ENCODE measurements at regions not wholly inside any gene's neighbourhood (a gene's known extent, or its start where the extent isn't known, plus 50 kb on each side); places are given as distances from the start of the nearest gene placed in this dataset.

GRCh38 chr7:68748934-68749900, 849.1 kb upstream of the AUTS2 start:
- no peaks in the 10 kb centered on the region for H3K4me1 ChIP-seq
- H3K36me3 ChIP-seq, result no peaks in the 10 kb centered on the region
- intact Hi-C loops (cut with DNase I; ENCODE audit: low total_unique reads), result no loop called here
- no peak overlapping the region for H3K27ac ChIP-seq
- WGBS, 5 donors, result 74 to 87% (median 77%) methylated on average over 14 of the region's 14 CpGs
- H3K4me3 ChIP-seq, result no peak overlapping the region
- TF ChIP-seq POLR2AphosphoS5 (IDR thresholded peaks at IDR 0.05) (no peak), EP300 (IDR thresholded peaks at IDR 0.05) (no peak), POLR2A (IDR thresholded peaks at IDR 0.05) (no peak)
- TF ChIP-seq, protein P1, sequence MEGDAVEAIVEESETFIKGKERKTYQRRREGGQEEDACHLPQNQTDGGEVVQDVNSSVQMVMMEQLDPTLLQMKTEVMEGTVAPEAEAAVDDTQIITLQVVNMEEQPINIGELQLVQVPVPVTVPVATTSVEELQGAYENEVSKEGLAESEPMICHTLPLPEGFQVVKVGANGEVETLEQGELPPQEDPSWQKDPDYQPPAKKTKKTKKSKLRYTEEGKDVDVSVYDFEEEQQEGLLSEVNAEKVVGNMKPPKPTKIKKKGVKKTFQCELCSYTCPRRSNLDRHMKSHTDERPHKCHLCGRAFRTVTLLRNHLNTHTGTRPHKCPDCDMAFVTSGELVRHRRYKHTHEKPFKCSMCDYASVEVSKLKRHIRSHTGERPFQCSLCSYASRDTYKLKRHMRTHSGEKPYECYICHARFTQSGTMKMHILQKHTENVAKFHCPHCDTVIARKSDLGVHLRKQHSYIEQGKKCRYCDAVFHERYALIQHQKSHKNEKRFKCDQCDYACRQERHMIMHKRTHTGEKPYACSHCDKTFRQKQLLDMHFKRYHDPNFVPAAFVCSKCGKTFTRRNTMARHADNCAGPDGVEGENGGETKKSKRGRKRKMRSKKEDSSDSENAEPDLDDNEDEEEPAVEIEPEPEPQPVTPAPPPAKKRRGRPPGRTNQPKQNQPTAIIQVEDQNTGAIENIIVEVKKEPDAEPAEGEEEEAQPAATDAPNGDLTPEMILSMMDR (IDR thresholded peaks at IDR 0.05), result no peak
- peaks cover 0 to 5% (median 0%) of the 10 kb centered on the region in 4 donors for H3K9me3 ChIP-seq
- peaks cover 0 to 5% (median 0%) of the 10 kb centered on the region in 3 donors for H3K27me3 ChIP-seq
- DNase-seq, result no peak

DNA sequence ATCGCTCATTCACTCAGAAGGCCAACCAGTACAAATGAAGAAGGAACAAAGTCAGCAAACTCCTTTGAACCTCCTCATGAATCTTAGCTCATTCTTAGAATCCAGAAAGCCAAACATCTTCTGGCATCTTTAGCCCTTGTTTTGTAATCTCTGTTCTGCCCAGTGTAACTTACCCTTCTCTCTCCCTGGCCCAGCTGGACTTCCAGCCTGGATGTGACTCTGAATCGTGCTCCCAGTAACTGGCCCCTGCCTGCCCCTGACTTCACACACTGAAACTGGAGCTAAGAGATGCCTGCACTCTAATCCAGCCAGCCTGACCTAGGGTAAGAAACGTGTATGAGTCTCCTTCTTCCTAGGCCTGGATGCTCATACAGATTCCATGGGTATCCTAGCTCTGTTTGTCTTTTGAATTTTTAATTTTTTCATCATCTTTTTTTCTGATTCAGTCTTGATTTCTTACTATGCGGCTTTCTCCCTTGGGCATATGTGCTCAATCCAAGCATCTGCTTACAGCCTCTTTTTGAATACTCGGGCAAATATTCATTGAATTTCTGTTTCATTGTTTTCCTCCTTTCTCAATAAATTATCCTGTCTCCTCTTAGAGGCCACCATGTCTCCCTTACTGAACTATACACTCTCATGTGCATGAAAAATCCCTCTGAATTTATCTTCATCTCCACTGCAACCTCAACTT, 845.6 kb upstream of the AUTS2 start:
- no peak for DNase-seq
- Histone ChIP-seq H3K36me3 (no peaks in the 10 kb centered on the region), H3K27me3 (peaks cover 0 to 5% (median 0%) of the 10 kb centered on the region in 3 donors), H3K4me3 (no peak overlapping the region), H3K27ac (no peak overlapping the region), H3K4me1 (no peaks in the 10 kb centered on the region), H3K9me3 (peaks cover 0 to 5% (median 0%) of the 10 kb centered on the region in 4 donors)
- intact Hi-C loops (cut with DNase I; ENCODE audit: low total_unique reads), result no loop called here
- 64 to 78% (median 70%) methylated on average over 5 of the region's 5 CpGs for WGBS, 5 donors
- no peak for TF ChIP-seq EP300 (IDR thresholded peaks at IDR 0.05)
- TF ChIP-seq POLR2A (IDR thresholded peaks at IDR 0.05), result no peak
- TF ChIP-seq POLR2AphosphoS5 (IDR thresholded peaks at IDR 0.05), result no peak
- TF ChIP-seq, protein P1 (IDR thresholded peaks at IDR 0.05), result no peak

DNA sequence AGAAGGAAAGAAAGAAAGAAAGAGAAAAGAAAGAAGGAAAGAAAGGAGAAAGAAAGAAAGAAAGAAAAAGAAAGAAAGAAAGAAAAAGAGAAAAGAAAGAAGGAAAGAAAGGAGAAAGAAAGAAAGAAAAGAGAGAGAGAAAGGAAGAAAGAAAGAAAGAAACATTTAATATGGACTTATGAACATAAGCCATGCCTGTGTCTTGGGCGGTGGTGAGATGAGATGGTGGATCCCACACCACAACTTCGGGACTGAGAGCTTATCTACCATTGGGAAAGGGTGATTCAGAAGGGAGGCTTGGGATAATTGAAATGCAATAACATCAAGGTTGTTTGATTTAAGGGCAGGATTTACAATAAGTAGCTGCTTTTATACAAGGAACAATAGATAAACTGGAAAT, 843.9 kb upstream of the AUTS2 start:
- peaks cover 0 to 5% (median 0%) of the 10 kb centered on the region in 3 donors for H3K27me3 ChIP-seq
- TF ChIP-seq EP300 (IDR thresholded peaks at IDR 0.05), result no peak
- TF ChIP-seq POLR2AphosphoS5 (IDR thresholded peaks at IDR 0.05), result no peak
- TF ChIP-seq, protein P1 (IDR thresholded peaks at IDR 0.05), result no peak
- no peak for TF ChIP-seq POLR2A (IDR thresholded peaks at IDR 0.05)
- H3K9me3 ChIP-seq, result peaks cover 0 to 5% (median 0%) of the 10 kb centered on the region in 4 donors
- no peaks in the 10 kb centered on the region for H3K4me1 ChIP-seq
- DNase-seq, result no peak
- H3K27ac ChIP-seq, result no peak overlapping the region
- intact Hi-C loops (cut with DNase I; ENCODE audit: low total_unique reads), result no loop called here
- 82 to 93% (median 85%) methylated on average over 2 of the region's 2 CpGs for WGBS, 5 donors
- H3K36me3 ChIP-seq, result no peaks in the 10 kb centered on the region
- H3K4me3 ChIP-seq, result no peak overlapping the region

DNA sequence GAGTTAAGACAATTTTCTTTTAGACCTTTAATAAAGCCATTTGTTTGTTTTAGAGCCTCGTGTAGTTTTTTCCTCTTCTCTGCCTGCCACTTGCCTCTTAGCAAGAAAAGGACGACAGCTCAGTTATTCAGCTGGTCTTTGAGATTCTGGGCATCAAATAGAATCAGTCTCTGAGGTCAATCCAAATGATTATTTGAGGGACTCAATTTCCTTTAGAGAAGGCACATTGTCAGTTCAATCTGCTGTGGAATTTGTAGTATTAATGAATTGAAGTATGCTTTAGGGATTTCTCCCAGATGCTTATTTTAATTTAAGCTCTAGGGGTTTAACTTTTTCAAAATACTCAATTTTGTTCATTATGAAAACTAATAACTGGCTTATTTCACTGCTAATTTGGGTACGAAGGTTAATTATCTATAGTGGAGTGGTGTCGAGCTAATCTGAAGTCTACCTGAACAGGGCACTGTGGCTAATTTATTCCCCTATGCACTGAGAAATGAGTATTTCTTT, 841.2 kb upstream of the AUTS2 start:
- Histone ChIP-seq H3K4me1 (no peaks in the 10 kb centered on the region), H3K27ac (no peak overlapping the region), H3K9me3 (peaks cover 0 to 6% (median 2%) of the 10 kb centered on the region in 4 donors), H3K27me3 (peaks cover 0 to 5% (median 0%) of the 10 kb centered on the region in 3 donors), H3K36me3 (no peaks in the 10 kb centered on the region), H3K4me3 (no peak overlapping the region)
- DNase-seq, result no peak
- intact Hi-C loops (cut with DNase I; ENCODE audit: low total_unique reads), result no loop called here
- TF ChIP-seq POLR2AphosphoS5 (IDR thresholded peaks at IDR 0.05) (no peak), EP300 (IDR thresholded peaks at IDR 0.05) (no peak), POLR2A (IDR thresholded peaks at IDR 0.05) (no peak)
- 53 to 58% (median 57%) methylated on average over 4 of the region's 4 CpGs for WGBS, 5 donors
